ENCODE measurements at regions not wholly inside any gene's neighbourhood (a gene's known extent, or its start where the extent isn't known, plus 50 kb on each side); places are given as distances from the start of the nearest gene placed in this dataset.

GRCh38 chr3:198097048-198097447 is 137.0 kb downstream of the LMLN start:
- TF ChIP-seq CTCF (IDR thresholded peaks at IDR 0.05) = no peak
- no peak for TF ChIP-seq POLR2A (IDR thresholded peaks at IDR 0.05)

Measured in body of pancreas (tissue), 4 donors.